ENCODE measurements at regions not wholly inside any gene's neighbourhood (a gene's known extent, or its start where the extent isn't known, plus 50 kb on each side); places are given as distances from the start of the nearest gene placed in this dataset.

DNA sequence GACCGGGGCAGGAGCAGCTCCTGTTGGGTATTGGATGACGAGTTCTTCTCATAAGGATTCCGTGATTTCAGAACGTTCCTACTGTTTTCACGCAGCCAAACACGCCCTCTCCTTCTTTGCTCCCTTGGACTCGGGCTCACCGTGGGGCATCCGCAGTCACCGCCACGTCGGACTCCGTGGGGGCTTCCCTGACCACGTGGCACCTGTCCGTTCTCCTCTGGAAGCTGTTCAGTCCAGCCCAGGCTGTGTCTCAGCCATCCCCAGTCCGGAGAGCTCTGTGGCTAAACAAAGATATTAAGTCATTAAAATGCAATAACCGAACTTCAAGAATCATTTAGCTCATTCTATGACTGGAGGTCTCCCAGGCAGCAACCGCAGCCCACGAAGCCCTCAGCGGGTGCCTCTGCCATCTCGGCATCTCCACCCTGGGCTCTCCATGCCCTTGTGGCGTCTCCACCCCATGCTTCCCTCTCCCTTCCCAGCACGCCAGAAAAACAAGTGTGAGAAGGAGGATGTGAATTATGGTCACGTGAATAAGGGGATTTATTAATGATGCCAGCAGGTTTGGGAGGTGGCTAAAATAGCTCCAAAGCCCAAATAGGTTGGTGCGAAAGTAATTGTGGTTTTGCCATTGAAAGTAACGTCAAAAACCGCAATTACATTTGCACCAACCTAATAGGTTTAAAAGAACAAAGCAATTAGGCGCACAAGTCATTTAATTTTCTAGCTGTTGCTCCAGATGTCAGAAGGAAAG lies 224.6 kb upstream of the PPP2R2D start:
- TF ChIP-seq EP300 (IDR thresholded peaks at IDR 0.05): no peak
- no peak for TF ChIP-seq POLR2AphosphoS5 (IDR thresholded peaks at IDR 0.05)
- TF ChIP-seq, protein P1, sequence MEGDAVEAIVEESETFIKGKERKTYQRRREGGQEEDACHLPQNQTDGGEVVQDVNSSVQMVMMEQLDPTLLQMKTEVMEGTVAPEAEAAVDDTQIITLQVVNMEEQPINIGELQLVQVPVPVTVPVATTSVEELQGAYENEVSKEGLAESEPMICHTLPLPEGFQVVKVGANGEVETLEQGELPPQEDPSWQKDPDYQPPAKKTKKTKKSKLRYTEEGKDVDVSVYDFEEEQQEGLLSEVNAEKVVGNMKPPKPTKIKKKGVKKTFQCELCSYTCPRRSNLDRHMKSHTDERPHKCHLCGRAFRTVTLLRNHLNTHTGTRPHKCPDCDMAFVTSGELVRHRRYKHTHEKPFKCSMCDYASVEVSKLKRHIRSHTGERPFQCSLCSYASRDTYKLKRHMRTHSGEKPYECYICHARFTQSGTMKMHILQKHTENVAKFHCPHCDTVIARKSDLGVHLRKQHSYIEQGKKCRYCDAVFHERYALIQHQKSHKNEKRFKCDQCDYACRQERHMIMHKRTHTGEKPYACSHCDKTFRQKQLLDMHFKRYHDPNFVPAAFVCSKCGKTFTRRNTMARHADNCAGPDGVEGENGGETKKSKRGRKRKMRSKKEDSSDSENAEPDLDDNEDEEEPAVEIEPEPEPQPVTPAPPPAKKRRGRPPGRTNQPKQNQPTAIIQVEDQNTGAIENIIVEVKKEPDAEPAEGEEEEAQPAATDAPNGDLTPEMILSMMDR (IDR thresholded peaks at IDR 0.05): no peak
- TF ChIP-seq POLR2A (IDR thresholded peaks at IDR 0.05; ENCODE audit: low read depth): no peak
- 74% methylated on average over 28 of the region's 28 CpGs for WGBS
- Histone ChIP-seq H3K9me3 (peaks cover 0 to 18% (median 11%) of the 10 kb centered on the region in 4 donors), H3K4me1 (no peaks in the 10 kb centered on the region), H3K36me3 (no peaks in the 10 kb centered on the region), H3K27ac (replicated peaks in 1 of 4) (no peak overlapping the region), H3K27me3 (peaks cover 0 to 46% (median 0%) of the 10 kb centered on the region in 4 donors), H3K4me3 (no peak overlapping the region)
- intact Hi-C loops (cut with DNase I): no loop called here
- DNase-seq (ENCODE audit: extremely low spot score): no peak

DNA sequence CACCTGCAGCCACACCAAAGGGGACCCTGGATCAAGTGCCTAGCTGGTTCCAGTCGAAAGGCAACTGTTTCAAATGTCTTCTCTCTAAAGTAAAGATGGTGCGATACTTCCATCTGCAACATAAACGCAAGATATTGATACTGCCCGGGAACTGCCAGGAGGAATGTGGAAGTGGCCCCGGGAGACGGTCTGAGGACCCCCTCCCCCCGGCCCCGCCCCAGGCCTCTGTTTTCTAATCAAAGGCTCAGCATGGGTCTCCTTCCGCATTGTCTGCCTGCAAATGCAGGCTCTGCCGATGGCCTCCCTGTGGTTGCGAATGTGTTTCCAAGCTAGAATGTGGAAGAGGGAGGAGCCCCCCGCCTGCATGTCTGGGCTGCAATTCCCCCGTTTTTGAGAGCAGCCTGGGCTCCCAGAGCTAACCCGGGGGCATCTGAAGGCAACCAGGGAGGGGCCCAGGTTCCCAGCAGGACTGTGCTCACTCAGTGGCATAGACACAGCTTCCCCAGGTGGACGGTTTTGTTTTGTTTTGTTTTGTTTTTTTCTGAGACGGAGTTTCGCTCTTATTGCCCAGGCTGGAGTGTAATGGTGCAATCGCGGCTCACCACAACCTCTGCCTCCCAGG lies 223.9 kb upstream of the PPP2R2D start:
- WGBS: 35% methylated on average over 16 of the region's 19 CpGs
- H3K27ac ChIP-seq (replicated peaks in 1 of 4): no peak overlapping the region
- H3K27me3 ChIP-seq: peaks cover 0 to 53% (median 0%) of the 10 kb centered on the region in 4 donors
- intact Hi-C loops (cut with DNase I): no loop called here
- peaks cover 0 to 12% (median 8%) of the 10 kb centered on the region in 4 donors for H3K9me3 ChIP-seq
- H3K36me3 ChIP-seq: no peaks in the 10 kb centered on the region
- H3K4me1 ChIP-seq: no peaks in the 10 kb centered on the region
- no peak for TF ChIP-seq POLR2A (IDR thresholded peaks at IDR 0.05; ENCODE audit: low read depth)
- TF ChIP-seq, protein P1 (IDR thresholded peaks at IDR 0.05): no peak
- TF ChIP-seq POLR2AphosphoS5 (IDR thresholded peaks at IDR 0.05): no peak
- TF ChIP-seq EP300 (IDR thresholded peaks at IDR 0.05): no peak
- no peak for DNase-seq (ENCODE audit: extremely low spot score)
- no peak overlapping the region for H3K4me3 ChIP-seq

DNA sequence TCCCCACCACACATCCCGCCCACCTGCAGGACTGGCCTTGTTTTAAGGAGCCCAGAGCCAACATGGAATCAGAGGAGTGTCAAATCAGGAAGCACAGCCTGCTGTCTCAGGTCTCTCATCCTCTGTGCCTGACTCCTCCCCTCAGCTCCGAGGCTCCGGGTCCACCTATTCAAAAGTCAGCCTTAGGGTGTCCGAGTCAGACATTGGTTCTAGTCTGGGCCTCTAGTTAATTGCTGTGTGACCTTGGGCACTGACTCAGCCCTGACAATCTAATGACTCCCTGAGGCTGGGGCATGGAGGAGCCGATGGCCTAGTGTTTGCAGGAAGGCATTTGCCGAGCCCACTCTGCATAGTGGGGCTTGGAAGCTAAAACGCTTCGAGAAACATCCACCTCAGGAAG lies 223.1 kb upstream of the PPP2R2D start:
- Histone ChIP-seq H3K36me3 (no peaks in the 10 kb centered on the region), H3K9me3 (peaks cover 0 to 10% (median 5%) of the 10 kb centered on the region in 4 donors), H3K4me3 (no peak overlapping the region), H3K4me1 (no peaks in the 10 kb centered on the region), H3K27ac (replicated peaks in 1 of 4) (no peak overlapping the region), H3K27me3 (peaks cover 0 to 53% (median 0%) of the 10 kb centered on the region in 4 donors)
- DNase-seq (ENCODE audit: extremely low spot score): no peak
- 86% methylated on average over 8 of the region's 8 CpGs for WGBS
- TF ChIP-seq POLR2A (IDR thresholded peaks at IDR 0.05; ENCODE audit: low read depth) (no peak), EP300 (IDR thresholded peaks at IDR 0.05) (no peak), POLR2AphosphoS5 (IDR thresholded peaks at IDR 0.05) (no peak)
- TF ChIP-seq, protein P1 (IDR thresholded peaks at IDR 0.05): no peak
- intact Hi-C loops (cut with DNase I): no loop called here

DNA sequence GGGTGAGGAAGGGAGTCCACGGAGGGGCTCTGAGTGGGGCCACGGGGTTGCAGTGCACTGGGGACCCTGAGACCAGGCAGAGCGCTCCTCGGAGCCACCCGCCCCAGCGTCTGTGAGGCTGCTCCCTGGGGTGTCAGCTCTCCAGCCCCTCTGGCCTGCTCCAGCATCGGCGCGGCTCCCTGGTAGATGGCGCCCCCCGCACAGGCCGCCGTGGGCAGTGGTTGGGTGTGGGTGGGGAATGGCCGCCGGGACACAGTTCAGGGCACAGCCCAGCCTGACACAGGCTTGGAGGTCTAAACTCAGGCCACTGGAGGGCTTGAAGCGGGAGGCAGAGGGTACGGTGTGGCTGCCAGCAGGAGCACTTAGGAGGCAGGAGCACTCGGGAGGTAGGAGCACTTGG lies 222.6 kb upstream of the PPP2R2D start:
- WGBS: 77% methylated on average over 9 of the region's 18 CpGs
- Histone ChIP-seq H3K9me3 (peaks cover 0 to 10% (median 5%) of the 10 kb centered on the region in 4 donors), H3K4me1 (no peaks in the 10 kb centered on the region), H3K36me3 (no peaks in the 10 kb centered on the region), H3K27me3 (peaks cover 0 to 53% (median 0%) of the 10 kb centered on the region in 4 donors), H3K4me3 (no peak overlapping the region), H3K27ac (replicated peaks in 1 of 4) (no peak overlapping the region)
- TF ChIP-seq POLR2AphosphoS5 (IDR thresholded peaks at IDR 0.05) (no peak), EP300 (IDR thresholded peaks at IDR 0.05) (no peak)
- TF ChIP-seq, protein P1 (IDR thresholded peaks at IDR 0.05): no peak
- no peak for DNase-seq (ENCODE audit: extremely low spot score)
- intact Hi-C loops (cut with DNase I): no loop called here
